IMR-90 (cell line): ENCODE measurements at regions not wholly inside any gene's neighbourhood (a gene's known extent, or its start where the extent isn't known, plus 50 kb on each side); places are given as distances from the start of the nearest gene placed in this dataset.

ENCODE experiments used
- ATAC-seq: fragments of 200-7000 bp; cut with Tn5 transposase; 2 replicates; pipeline ENCODE4 v1.9.1; 2020; ENCODE audit warnings: low read depth, mild to moderate bottlenecking, moderate library complexity
- BruUV-seq: library from RNA; stranded (reverse); fragments of 400-500 nt; replicated peaks from 2 replicates; lab custom pipeline; 2021; lab: Mats Ljungman, UMichigan
- CTCF ChIA-PET: fragments of 300-600 bp; formaldehyde crosslinking; extraction: SDS; loops from one replicate; lab custom pipeline; 2021; ENCODE audit warnings: antibody characterized with exemption; lab: Yijun Ruan, JAX
- POLR2A ChIA-PET: fragments of 300-600 bp; sonication (Branson Sonifier 250); formaldehyde crosslinking; loops from one replicate; lab custom pipeline; 2022; ENCODE audit warnings: antibody characterized with exemption; ENCODE audit not compliant: unreplicated experiment; lab: Charles Lee
- DNase-seq: peaks from one replicate; pipeline ENCODE4 v3.0.0; 2013
- H2AFZ ChIP-seq: replicated peaks from 2 replicates; pipeline ENCODE3; 2013; ENCODE audit warnings: low read length, mild to moderate bottlenecking; ENCODE audit not compliant: poor library complexity
- H2AK5ac ChIP-seq: 2 replicates; pipeline ENCODE4 v1.6.1; 2013; ENCODE audit warnings: low read depth, low read length, inconsistent platforms
- H2AK9ac ChIP-seq: replicated peaks from 2 replicates; pipeline ENCODE3; 2013; ENCODE audit warnings: mild to moderate bottlenecking, low read depth, low read length, moderate library complexity; ENCODE audit not compliant: poor library complexity
- H2BK120ac ChIP-seq: 2 replicates; pipeline ENCODE4 v1.6.1; 2013; ENCODE audit warnings: low read depth, low read length, inconsistent platforms
- H2BK15ac ChIP-seq: 3 replicates; pipeline ENCODE4 v1.6.1; 2013; ENCODE audit warnings: low read depth, low read length, inconsistent platforms
- H2BK20ac ChIP-seq: 2 replicates; pipeline ENCODE4 v1.6.1; 2013; ENCODE audit warnings: low read depth, mild to moderate bottlenecking, inconsistent platforms, low read length, moderate library complexity
- H2BK5ac ChIP-seq: 2 replicates; pipeline ENCODE4 v1.6.1; 2013; ENCODE audit warnings: mild to moderate bottlenecking, low read depth, low read length, inconsistent platforms; ENCODE audit not compliant: poor library complexity, severe bottlenecking
- H3K14ac ChIP-seq: replicated peaks from 2 replicates; pipeline ENCODE4 v1.6.1; 2013; ENCODE audit warnings: low read depth, low read length, inconsistent platforms
- H3K18ac ChIP-seq: 2 replicates; pipeline ENCODE4 v1.6.1; 2013; ENCODE audit warnings: low read depth, low read length, control low read depth
- H3K23ac ChIP-seq: 2 replicates; pipeline ENCODE4 v1.6.1; 2013; ENCODE audit warnings: low read depth, low read length, inconsistent platforms
- H3K27ac ChIP-seq: 2 replicates; pipeline ENCODE4 v1.5.1; 2013; ENCODE audit warnings: mild to moderate bottlenecking, control low read depth, low read length; ENCODE audit not compliant: insufficient read depth
- H3K27me3 ChIP-seq: 2 replicates; pipeline ENCODE4 v1.6.1; 2013; ENCODE audit warnings: low read length; ENCODE audit not compliant: control insufficient read depth, insufficient read depth
- H3K36me3 ChIP-seq: 2 replicates; pipeline ENCODE4 v1.6.1; 2013; ENCODE audit warnings: low read length, mixed read lengths; ENCODE audit not compliant: control insufficient read depth, insufficient read depth
- H3K4ac ChIP-seq: 2 replicates; pipeline ENCODE4 v1.6.1; 2013; ENCODE audit warnings: low read depth, low read length, inconsistent platforms
- H3K4me1 ChIP-seq: 2 replicates; pipeline ENCODE4 v1.6.1; 2013; ENCODE audit warnings: low read length, mixed read lengths; ENCODE audit not compliant: control insufficient read depth, insufficient read depth
- H3K4me2 ChIP-seq: 2 replicates; pipeline ENCODE4 v1.6.1; 2013; ENCODE audit warnings: low read depth, mild to moderate bottlenecking, control low read depth, low read length, moderate library complexity
- H3K4me3 ChIP-seq: 2 replicates; pipeline ENCODE4 v1.5.1; 2013; ENCODE audit warnings: low read depth, mild to moderate bottlenecking, control low read depth, low read length, moderate library complexity; ENCODE audit not compliant: insufficient read depth
- H3K56ac ChIP-seq: 2 replicates; pipeline ENCODE4 v1.6.1; 2013; ENCODE audit warnings: low read length, inconsistent platforms; ENCODE audit not compliant: insufficient read depth; ENCODE audit errors: extremely low read depth
- H3K79me1 ChIP-seq, 2 experiments: 2 replicates each; pipeline ENCODE4 v1.6.1; 2013; ENCODE audit warnings: low read length in 2 of 2, inconsistent platforms in 1 of 2, low read depth in 1 of 2
- H3K9ac ChIP-seq: 2 replicates; pipeline ENCODE4 v1.6.1; 2013; ENCODE audit warnings: low read depth, low read length, control low read depth
- H3K9me1 ChIP-seq: 2 replicates; pipeline ENCODE4 v1.6.1; 2013; ENCODE audit warnings: low read length, inconsistent platforms; ENCODE audit not compliant: insufficient read depth
- H3K9me3 ChIP-seq: 2 replicates; pipeline ENCODE4 v1.6.1; 2013; ENCODE audit warnings: low read length; ENCODE audit not compliant: control insufficient read depth, insufficient read depth
- H4K20me1 ChIP-seq: 2 replicates; pipeline ENCODE4 v1.6.1; 2013; ENCODE audit warnings: low read length, inconsistent platforms; ENCODE audit not compliant: insufficient read depth
- H4K5ac ChIP-seq: 2 replicates; pipeline ENCODE4 v1.6.1; 2013; ENCODE audit warnings: mild to moderate bottlenecking, low read depth, low read length, control low read depth
- H4K8ac ChIP-seq, 2 experiments: 2 replicates each; pipeline ENCODE4 v1.6.1; 2013; ENCODE audit warnings: low read depth in 2 of 2, low read length in 2 of 2, control low read depth in 1 of 2, inconsistent platforms in 1 of 2
- H4K91ac ChIP-seq: 2 replicates; pipeline ENCODE4 v1.6.1; 2013; ENCODE audit warnings: low read depth, low read length, inconsistent platforms; ENCODE audit not compliant: insufficient read depth
- BHLHE40 ChIP-seq: fragments of 150-350 bp; IDR thresholded peaks from 2 replicates; pipeline ENCODE4 v1.6.1; 2016; ENCODE audit warnings: mild to moderate bottlenecking, low read depth, low read length
- CEBPB ChIP-seq: IDR thresholded peaks from 2 replicates; pipeline ENCODE4 v1.6.1; 2012; ENCODE audit warnings: low read depth, low read length, improper control_type of control experiment
- CTCF ChIP-seq: conservative IDR thresholded peaks from 2 replicates; pipeline ENCODE4 v1.5.1; 2012; ENCODE audit warnings: mild to moderate bottlenecking, low read depth, low read length, improper control_type of control experiment
- FOS ChIP-seq: fragments of 150-350 bp; IDR thresholded peaks from 2 replicates; pipeline ENCODE4 v1.6.1; 2016; ENCODE audit warnings: low read depth, low read length
- MAZ ChIP-seq: IDR thresholded peaks from 2 replicates; pipeline ENCODE4 v1.6.1; 2012; ENCODE audit warnings: low read depth, mild to moderate bottlenecking, low read length, improper control_type of control experiment, moderate library complexity, borderline replicate concordance
- RAD21 ChIP-seq: IDR thresholded peaks from 2 replicates; pipeline ENCODE4 v1.6.1; 2012; ENCODE audit warnings: low read length, improper control_type of control experiment
- RCOR1 ChIP-seq: IDR thresholded peaks from 2 replicates; pipeline ENCODE4 v1.6.1; 2012; ENCODE audit warnings: mild to moderate bottlenecking, low read length, improper control_type of control experiment; ENCODE audit not compliant: insufficient replicate concordance
- RFX5 ChIP-seq: IDR thresholded peaks from 2 replicates; pipeline ENCODE4 v1.8.0; 2012; ENCODE audit warnings: low read depth, mild to moderate bottlenecking, low read length, moderate library complexity
- SMC3 ChIP-seq: fragments of 150-350 bp; IDR thresholded peaks from 2 replicates; pipeline ENCODE4 v1.6.1; 2016; ENCODE audit warnings: low read depth, mild to moderate bottlenecking, antibody characterized with exemption, low read length, moderate library complexity
- WGBS, 2 experiments: methylation state at CpG; one replicate each; pipeline versions ENCODE4 v1.1.5 to v1.1.7; 2013; ENCODE audit warnings: missing lambda C conversion rate in 2 of 2; ENCODE audit not compliant: insufficient read length in 1 of 2; ENCODE audit errors: extremely low coverage in 2 of 2; 5-methylcytosine and 5-hydroxymethylcytosine counted together
- dilution Hi-C: fragments of 300-500 bp; cut with HindIII; formaldehyde crosslinking; loops from one replicate; pipeline ENCODE4 v1.14.3; 2018; ENCODE audit warnings: low sequenced_read_pairs; ENCODE audit not compliant: unreplicated experiment
- in situ Hi-C: fragments of 300-500 bp; cut with MboI; formaldehyde crosslinking; loops from 3 replicates; pipeline ENCODE4 v1.14.3; 2019; ENCODE audit warnings: low sequenced_read_pairs, inconsistent platforms, mixed read lengths
- intact Hi-C: fragments of 100-400 bp; cut with micrococcal nuclease; formaldehyde crosslinking; loops from 2 replicates; pipeline ENCODE4 v1.10.0; 2022
- TF ChIP-seq, protein P1 (sequence below): fragments of 150-350 bp; IDR thresholded peaks from 2 replicates; pipeline ENCODE4 v1.6.1; 2016; ENCODE audit warnings: low read depth, mild to moderate bottlenecking, low read length, moderate library complexity, borderline replicate concordance
- TF ChIP-seq, protein P2 (sequence below): fragments of 150-350 bp; IDR thresholded peaks from 2 replicates; pipeline ENCODE4 v1.6.1; 2017; ENCODE audit warnings: mild to moderate bottlenecking, antibody characterized with exemption, low read length, low read depth

- Histone ChIP-seq H3K23ac (no peak overlapping the region), H2AK9ac (no peak overlapping the region), H4K20me1 (no peaks in the 10 kb centered on the region), H3K4me3 (no peak overlapping the region), H2BK15ac (no peak overlapping the region), H3K4me1 (peaks cover 12% of the 10 kb centered on the region), H2BK120ac (no peak overlapping the region), H3K9me1 (peaks cover 11% of the 10 kb centered on the region), H3K27me3 (no peaks in the 10 kb centered on the region), H4K8ac (no peak overlapping the region), H3K27ac (no peak overlapping the region), H4K91ac (no peak overlapping the region), H3K9ac (no peak overlapping the region), H3K36me3 (peaks cover 46% of the 10 kb centered on the region), H3K9me3 (no peaks in the 10 kb centered on the region), H2AK5ac (no peak overlapping the region), H3K18ac (no peak overlapping the region), H4K5ac (no peak overlapping the region), H2BK5ac (no peak overlapping the region), H2BK20ac (no peak overlapping the region), H3K79me1 (0 out of 4 replicates have a peak, but pooled peaks cover 0 to 6% of the 10 kb centered on the region in 2 experiments), H3K4me2 (no peak overlapping the region), H3K56ac (no peak overlapping the region), H3K14ac (no peak overlapping the region), H3K4ac (no peak overlapping the region), H2AFZ (no peak overlapping the region)
- intact Hi-C loops (no loop called here), in situ Hi-C loops (no loop called here), dilution Hi-C loops (no loop called here)
- TF ChIP-seq RFX5 (no peak), MAZ (no peak), RAD21 (no peak), CEBPB (no peak), CTCF (no peak), FOS (no peak), RCOR1 (no peak), SMC3 (no peak), BHLHE40 (no peak)
- TF ChIP-seq, protein P1, sequence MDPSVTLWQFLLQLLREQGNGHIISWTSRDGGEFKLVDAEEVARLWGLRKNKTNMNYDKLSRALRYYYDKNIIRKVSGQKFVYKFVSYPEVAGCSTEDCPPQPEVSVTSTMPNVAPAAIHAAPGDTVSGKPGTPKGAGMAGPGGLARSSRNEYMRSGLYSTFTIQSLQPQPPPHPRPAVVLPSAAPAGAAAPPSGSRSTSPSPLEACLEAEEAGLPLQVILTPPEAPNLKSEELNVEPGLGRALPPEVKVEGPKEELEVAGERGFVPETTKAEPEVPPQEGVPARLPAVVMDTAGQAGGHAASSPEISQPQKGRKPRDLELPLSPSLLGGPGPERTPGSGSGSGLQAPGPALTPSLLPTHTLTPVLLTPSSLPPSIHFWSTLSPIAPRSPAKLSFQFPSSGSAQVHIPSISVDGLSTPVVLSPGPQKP, result no peak
- TF ChIP-seq, protein P2, sequence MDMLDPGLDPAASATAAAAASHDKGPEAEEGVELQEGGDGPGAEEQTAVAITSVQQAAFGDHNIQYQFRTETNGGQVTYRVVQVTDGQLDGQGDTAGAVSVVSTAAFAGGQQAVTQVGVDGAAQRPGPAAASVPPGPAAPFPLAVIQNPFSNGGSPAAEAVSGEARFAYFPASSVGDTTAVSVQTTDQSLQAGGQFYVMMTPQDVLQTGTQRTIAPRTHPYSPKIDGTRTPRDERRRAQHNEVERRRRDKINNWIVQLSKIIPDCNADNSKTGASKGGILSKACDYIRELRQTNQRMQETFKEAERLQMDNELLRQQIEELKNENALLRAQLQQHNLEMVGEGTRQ, result no peak
- ChIA-PET CTCF (no interaction called here), POLR2A (no interaction called here)
- no TSS peak for BruUV-seq
- WGBS, 2 experiments, result no CpG with 5 or more reads among the region's 1 CpG
- DNase-seq (no peak), ATAC-seq (no peak)
These were observed 70.2 kb upstream of the SLC4A11 start for GRCh38 chr20:3309226-3309625.
